Adrenal gland (tissue), 9 donors: ENCODE measurements at regions not wholly inside any gene's neighbourhood (a gene's known extent, or its start where the extent isn't known, plus 50 kb on each side); places are given as distances from the start of the nearest gene placed in this dataset.
A peak's percentile ranks its signal among the peaks of the same experiment; 100 is the strongest.

ENCODE experiments used
- DNase-seq, 7 donors: peaks; one replicate each; pipeline ENCODE4 v3.0.0-alpha.2; 2019 to 2020
- H3K27ac ChIP-seq, 5 donors: fragments of 200-600 bp; sonication (generic) in 4 of 5; 1 replicate in 3 of 5; 2 replicates in 2 of 5; pipeline versions ENCODE4 v1.5.1 to v1.8.0; 2016 to 2020; ENCODE audit warnings: mild to moderate bottlenecking in 1 of 5
- H3K27me3 ChIP-seq: fragments of 200-600 bp; 2 replicates; pipeline ENCODE4 v1.8.0; 2021
- H3K36me3 ChIP-seq, 2 donors: fragments of 200-600 bp; replicated peaks in 1 of 2; 1 replicate in 1 of 2; 2 replicates in 1 of 2; pipeline versions ENCODE4 v1.5.1 to v1.8.0; 2018 to 2022
- H3K4me1 ChIP-seq, 2 donors: fragments of 200-600 bp; replicated peaks in 1 of 2; 1 replicate in 1 of 2; 2 replicates in 1 of 2; pipeline versions ENCODE4 v1.5.1 to v1.8.0; 2018 to 2021
- H3K4me3 ChIP-seq, 4 donors: fragments of 200-600 bp; sonication (generic) in 3 of 4; one replicate each; pipeline ENCODE4 v1.5.1; 2016 to 2018
- H3K9me3 ChIP-seq, 3 donors: fragments of 200-600 bp; sonication (generic) in 1 of 3; replicated peaks in 1 of 3; 1 replicate in 2 of 3; 2 replicates in 1 of 3; pipeline versions ENCODE4 v1.5.1 to v1.8.0; 2016 to 2021
- CTCF ChIP-seq, 6 experiments: fragments of 450-650 bp in 4 of 6; fragments of 200-600 bp in 2 of 6; sonication (generic) in 1 of 6; IDR thresholded peaks; 1 replicate in 5 of 6; 2 replicates in 1 of 6; pipeline versions ENCODE4 v1.5.1 to v1.8.0; 2016 to 2021; ENCODE audit warnings: antibody characterized with exemption in 6 of 6, mild to moderate bottlenecking in 2 of 6, moderate library complexity in 1 of 6
- POLR2A ChIP-seq, 2 donors: fragments of 450-650 bp; IDR thresholded peaks; one replicate each; pipeline ENCODE4 v1.6.1; 2017; ENCODE audit warnings: antibody characterized with exemption in 2 of 2, mild to moderate bottlenecking in 2 of 2, moderate library complexity in 1 of 2
- WGBS, 4 donors: extraction: QIAGEN DNeasy Blood & Tissue Kit in 2 of 4; methylation state at CpG; one replicate each; pipeline versions ENCODE4 v1.1.5 to v1.1.7; 2013 to 2017; 5-methylcytosine and 5-hydroxymethylcytosine counted together
- intact Hi-C, 2 donors: fragments of 100-400 bp; cut with DNase I; formaldehyde crosslinking; loops; one replicate each; pipeline versions ENCODE4 v1.14.1 to v1.15.0; 2022 to 2023
- donor health status: healthy with polysubstance abuse.
- donor health status: Bipolar disorder and iron deficiency.
- donor health status: DM: yes; HTN: yes; CAD: no.
- donor health status: DM: no; HTN: no; CAD: no.
- donor health status: DM: no; HTN: no; CAD: no.

GRCh38 chr7:17632384-17632783, 307.9 kb downstream of the SNX13 start:
- intact Hi-C loops = no loop called here
- WGBS, 4 donors = 65 to 79% (median 67%) methylated on average over 2 of the region's 2 CpGs
- H3K4me3 ChIP-seq = no peak overlapping the region
- H3K27me3 ChIP-seq = no peaks in the 10 kb centered on the region
- no peak overlapping the region for H3K27ac ChIP-seq
- no peaks in the 10 kb centered on the region for H3K9me3 ChIP-seq
- TF ChIP-seq CTCF (IDR thresholded peaks at IDR 0.05) (no peak), POLR2A (IDR thresholded peaks at IDR 0.05) (no peak)
- no peak for DNase-seq
- no peaks in the 10 kb centered on the region for H3K36me3 ChIP-seq
- H3K4me1 ChIP-seq = peaks cover 0 to 3% of the 10 kb centered on the region in 2 donors

- Histone ChIP-seq H3K4me3 (no peak overlapping the region), H3K36me3 (no peaks in the 10 kb centered on the region), H3K27ac (no peak overlapping the region), H3K9me3 (no peaks in the 10 kb centered on the region), H3K27me3 (no peaks in the 10 kb centered on the region), H3K4me1 (peaks cover 0 to 3% of the 10 kb centered on the region in 2 donors)
- intact Hi-C loops = no loop called here
- WGBS, 4 donors = 50 to 64% (median 59%) methylated on average over 1 of the region's 1 CpG
- no peak for TF ChIP-seq POLR2A (IDR thresholded peaks at IDR 0.05)
- no peak for TF ChIP-seq CTCF (IDR thresholded peaks at IDR 0.05)
- peak in 3 of 7 donors; percentile 25 to 35 (median 28) for DNase-seq
These were observed 307.2 kb downstream of the SNX13 start for GRCh38 chr7:17633067-17633466.

- Histone ChIP-seq H3K4me1 (no peaks in the 10 kb centered on the region), H3K36me3 (no peaks in the 10 kb centered on the region), H3K27me3 (no peaks in the 10 kb centered on the region), H3K9me3 (no peaks in the 10 kb centered on the region), H3K4me3 (no peak overlapping the region), H3K27ac (no peak overlapping the region)
- WGBS, 4 donors = 88 to 100% (median 95%) methylated on average over 1 of the region's 1 CpG
- intact Hi-C loops = no loop called here
- no peak for DNase-seq
- TF ChIP-seq CTCF (IDR thresholded peaks at IDR 0.05) = no peak
- no peak for TF ChIP-seq POLR2A (IDR thresholded peaks at IDR 0.05)
These were observed 301.6 kb downstream of the SNX13 start for GRCh38 chr7:17638727-17639126.

GRCh38 chr7:17640730-17641377, 299.4 kb downstream of the SNX13 start:
- no peaks in the 10 kb centered on the region for H3K4me1 ChIP-seq
- intact Hi-C loops = no loop called here
- WGBS, 4 donors = 62 to 65% (median 63%) methylated on average over 4 of the region's 4 CpGs
- no peaks in the 10 kb centered on the region for H3K36me3 ChIP-seq
- DNase-seq = peak in 2 of 7 donors; percentile 59
- TF ChIP-seq CTCF (IDR thresholded peaks at IDR 0.05) = peak; percentile 43 to 66 (median 56)
- no peak for TF ChIP-seq POLR2A (IDR thresholded peaks at IDR 0.05)
- no peak overlapping the region for H3K4me3 ChIP-seq
- no peaks in the 10 kb centered on the region for H3K27me3 ChIP-seq
- no peak overlapping the region for H3K27ac ChIP-seq
- no peaks in the 10 kb centered on the region for H3K9me3 ChIP-seq
